ENCODE measurements at regions not wholly inside any gene's neighbourhood (a gene's known extent, or its start where the extent isn't known, plus 50 kb on each side); places are given as distances from the start of the nearest gene placed in this dataset.

- H3K4me3 ChIP-seq (ENCODE audit: low read depth, low read length), result no peak overlapping the region
- H3K4me1 ChIP-seq (ENCODE audit: control insufficient read depth, insufficient read depth, low read length), result no peaks in the 10 kb centered on the region
- H3K36me3 ChIP-seq (ENCODE audit: control insufficient read depth in 2 of 2, insufficient read depth in 1 of 2, low read length in 2 of 2), result no peaks in the 10 kb centered on the region
- CTCF ChIA-PET, result no interaction called here
- H3K9me3 ChIP-seq (ENCODE audit: control insufficient read depth, insufficient read depth, low read depth, low read length), result no peaks in the 10 kb centered on the region
- POLR2A ChIA-PET, result no interaction called here
- no peak overlapping the region for H3K27ac ChIP-seq (ENCODE audit: extremely low read depth, low read depth, low read length)
- TF ChIP-seq ZNF148 (tag by site-specific recombination; IDR thresholded peaks at IDR 0.05; ENCODE audit: borderline replicate concordance) (no peak), ZNF510 (tag by site-specific recombination; IDR thresholded peaks at IDR 0.05; ENCODE audit: insufficient replicate concordance) (no peak), ZNF704 (tag by site-specific recombination; IDR thresholded peaks at IDR 0.05) (no peak), ZNF114 (tag by site-specific recombination; IDR thresholded peaks at IDR 0.05) (no peak), GLIS2 (tag by site-specific recombination; IDR thresholded peaks at IDR 0.05) (no peak), ZIC2 (tag by site-specific recombination; IDR thresholded peaks at IDR 0.05) (no peak), ZFHX2 (tag by site-specific recombination; conservative IDR thresholded peaks at IDR 0.05) (no peak), ZNF362 (tag by site-specific recombination; IDR thresholded peaks at IDR 0.05) (no peak), ZNF23 (tag by site-specific recombination; IDR thresholded peaks at IDR 0.05; ENCODE audit: borderline replicate concordance) (no peak), ZNF280C (tag by site-specific recombination; IDR thresholded peaks at IDR 0.05) (no peak), ZNF174 (tag by site-specific recombination; IDR thresholded peaks at IDR 0.05) (no peak), AEBP2 (tag by site-specific recombination; IDR thresholded peaks at IDR 0.05; ENCODE audit: borderline replicate concordance) (no peak)
Observed at GRCh38 chr15:87207251-87207650, 1049.3 kb downstream of the NTRK3 start.

GRCh38 chr15:87201986-87202385 is 1054.6 kb downstream of the NTRK3 start:
- Histone ChIP-seq H3K9me3 (ENCODE audit: control insufficient read depth, insufficient read depth, low read depth, low read length) (no peaks in the 10 kb centered on the region), H3K36me3 (ENCODE audit: control insufficient read depth in 2 of 2, insufficient read depth in 1 of 2, low read length in 2 of 2) (no peaks in the 10 kb centered on the region), H3K4me3 (ENCODE audit: low read depth, low read length) (no peak overlapping the region), H3K4me1 (ENCODE audit: control insufficient read depth, insufficient read depth, low read length) (no peaks in the 10 kb centered on the region), H3K27ac (ENCODE audit: extremely low read depth, low read depth, low read length) (no peak overlapping the region)
- ChIA-PET POLR2A (no interaction called here), CTCF (interaction anchor here (0.6 kb wide), 1 partner anchor 76 kb away, joined by 3 read pairs; no protein-coding TSS in a partner anchor)
- TF ChIP-seq ZNF10 (tag by site-specific recombination; IDR thresholded peaks at IDR 0.05), result no peak
- TF ChIP-seq ZNF76 (tag by site-specific recombination; IDR thresholded peaks at IDR 0.05; ENCODE audit: borderline replicate concordance, low read depth), result no peak
- no peak for TF ChIP-seq YY1 (tag by site-specific recombination; IDR thresholded peaks at IDR 0.05)
- no peak for TF ChIP-seq ZNF146 (tag by site-specific recombination; IDR thresholded peaks at IDR 0.05)
- TF ChIP-seq ZNF214 (tag by site-specific recombination; IDR thresholded peaks at IDR 0.05; ENCODE audit: borderline replicate concordance), result no peak
- no peak for TF ChIP-seq ZIC2 (tag by site-specific recombination; IDR thresholded peaks at IDR 0.05)
- TF ChIP-seq ZNF133 (tag by site-specific recombination; IDR thresholded peaks at IDR 0.05), result no peak
- TF ChIP-seq ZNF140 (tag by site-specific recombination; IDR thresholded peaks at IDR 0.05), result no peak
- no peak for TF ChIP-seq ZNF558 (tag by site-specific recombination; IDR thresholded peaks at IDR 0.05)
- no peak for TF ChIP-seq ZNF19 (tag by site-specific recombination; IDR thresholded peaks at IDR 0.05; ENCODE audit: low read depth)
- TF ChIP-seq ZNF645 (tag by site-specific recombination; IDR thresholded peaks at IDR 0.05), result no peak
- TF ChIP-seq ZNF416 (tag by site-specific recombination; IDR thresholded peaks at IDR 0.05), result no peak
- no peak for TF ChIP-seq ZNF626 (tag by site-specific recombination; IDR thresholded peaks at IDR 0.05)
- no peak for TF ChIP-seq ZNF223 (tag by site-specific recombination; IDR thresholded peaks at IDR 0.05)
- no peak for TF ChIP-seq ZNF664 (tag by site-specific recombination; IDR thresholded peaks at IDR 0.05)
- TF ChIP-seq KLF7 (tag by site-specific recombination; IDR thresholded peaks at IDR 0.05; ENCODE audit: borderline replicate concordance), result no peak
